HUES48 (cell line): ENCODE measurements at regions not wholly inside any gene's neighbourhood (a gene's known extent, or its start where the extent isn't known, plus 50 kb on each side); places are given as distances from the start of the nearest gene placed in this dataset.
"Not testable (repeated sequence)": the region's sequence is repeated elsewhere in the genome, so short reads cannot be mapped to it uniquely, and the experiment has no call there.

Experiments used
- H3K27ac ChIP-seq: one replicate; pipeline ENCODE4 v1.7.0; 2013; ENCODE audit warnings: low read depth, low read length, inconsistent platforms
- H3K27me3 ChIP-seq: 2 replicates; pipeline ENCODE4 v1.6.1; 2013; ENCODE audit warnings: mild to moderate bottlenecking, low read length; ENCODE audit not compliant: control insufficient read depth, insufficient read depth
- H3K36me3 ChIP-seq: 2 replicates; pipeline ENCODE4 v1.6.1; 2013; ENCODE audit warnings: low read length; ENCODE audit not compliant: control insufficient read depth, insufficient read depth
- H3K4me1 ChIP-seq: 2 replicates; pipeline ENCODE4 v1.6.1; 2013; ENCODE audit warnings: mild to moderate bottlenecking, low read length; ENCODE audit not compliant: control insufficient read depth, insufficient read depth
- H3K4me3 ChIP-seq: 2 replicates; pipeline ENCODE4 v1.5.1; 2013; ENCODE audit warnings: mild to moderate bottlenecking, low read depth, low read length
- H3K9ac ChIP-seq: 2 replicates; pipeline ENCODE4 v1.6.1; 2013; ENCODE audit warnings: mild to moderate bottlenecking, low read depth, low read length, moderate library complexity
- H3K9me3 ChIP-seq: 2 replicates; pipeline ENCODE4 v1.6.1; 2013; ENCODE audit warnings: low read length; ENCODE audit not compliant: control insufficient read depth, insufficient read depth

GRCh38 chr2:150124739-150125138 is 362.7 kb downstream of the RND3 start:
- H3K27ac ChIP-seq: no peak overlapping the region

GRCh38 chr2:150122871-150123613 is 364.4 kb downstream of the RND3 start:
- Histone ChIP-seq H3K27ac (no peak overlapping the region), H3K4me1 (peaks cover 16% of the 10 kb centered on the region), H3K36me3 (no peaks in the 10 kb centered on the region), H3K27me3 (no peaks in the 10 kb centered on the region), H3K9ac (no peak overlapping the region), H3K9me3 (no peaks in the 10 kb centered on the region), H3K4me3 (no peak overlapping the region)

More at GRCh38 chr2:150124739-150125138, 362.7 kb downstream of the RND3 start:
- no peaks in the 10 kb centered on the region for H3K27me3 ChIP-seq
- H3K4me1 ChIP-seq: peaks cover 15% of the 10 kb centered on the region
- H3K9ac ChIP-seq: no peak overlapping the region
- H3K4me3 ChIP-seq: no peak overlapping the region
- no peaks in the 10 kb centered on the region for H3K9me3 ChIP-seq
- H3K36me3 ChIP-seq: no peaks in the 10 kb centered on the region

- Histone ChIP-seq H3K27me3 (no peaks in the 10 kb centered on the region), H3K9ac (no peak overlapping the region), H3K27ac (no peak overlapping the region), H3K4me3 (no peak overlapping the region), H3K9me3 (no peaks in the 10 kb centered on the region), H3K36me3 (no peaks in the 10 kb centered on the region), H3K4me1 (peaks cover 16% of the 10 kb centered on the region)
Measured at GRCh38 chr2:150122156-150122555, 365.3 kb downstream of the RND3 start.

GRCh38 chr2:150120326-150120955 is 367.0 kb downstream of the RND3 start:
- no peaks in the 10 kb centered on the region for H3K36me3 ChIP-seq
- no peaks in the 10 kb centered on the region for H3K9me3 ChIP-seq
- H3K27ac ChIP-seq: peak overlapping the region; percentile 37
- H3K27me3 ChIP-seq: no peaks in the 10 kb centered on the region
- peaks cover 16% of the 10 kb centered on the region for H3K4me1 ChIP-seq
- no peak overlapping the region for H3K4me3 ChIP-seq
- H3K9ac ChIP-seq: no peak overlapping the region

DNA sequence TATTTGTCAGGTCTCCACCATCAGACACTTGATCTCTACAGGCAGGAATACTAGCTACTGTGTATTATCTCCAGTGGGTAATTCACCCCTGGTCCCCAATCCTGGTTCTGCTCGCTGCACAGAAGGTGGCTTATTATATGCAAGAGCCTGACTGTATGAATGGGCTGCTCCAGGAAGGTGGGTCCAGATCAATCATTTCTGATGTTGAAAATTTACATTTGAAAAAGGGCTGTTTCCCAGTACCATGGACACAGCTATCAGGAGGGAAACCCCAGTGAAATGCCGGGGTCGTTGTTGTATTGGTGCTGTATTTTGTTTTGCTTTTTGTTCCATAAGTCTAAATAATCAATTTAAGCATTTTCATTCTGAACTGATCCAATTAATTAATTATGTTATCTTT is 367.6 kb downstream of the RND3 start:
- no peaks in the 10 kb centered on the region for H3K36me3 ChIP-seq
- H3K9ac ChIP-seq: no peak overlapping the region
- peaks cover 16% of the 10 kb centered on the region for H3K4me1 ChIP-seq
- H3K4me3 ChIP-seq: no peak overlapping the region
- peak overlapping the region; percentile 37 for H3K27ac ChIP-seq
- no peaks in the 10 kb centered on the region for H3K27me3 ChIP-seq
- no peaks in the 10 kb centered on the region for H3K9me3 ChIP-seq

DNA sequence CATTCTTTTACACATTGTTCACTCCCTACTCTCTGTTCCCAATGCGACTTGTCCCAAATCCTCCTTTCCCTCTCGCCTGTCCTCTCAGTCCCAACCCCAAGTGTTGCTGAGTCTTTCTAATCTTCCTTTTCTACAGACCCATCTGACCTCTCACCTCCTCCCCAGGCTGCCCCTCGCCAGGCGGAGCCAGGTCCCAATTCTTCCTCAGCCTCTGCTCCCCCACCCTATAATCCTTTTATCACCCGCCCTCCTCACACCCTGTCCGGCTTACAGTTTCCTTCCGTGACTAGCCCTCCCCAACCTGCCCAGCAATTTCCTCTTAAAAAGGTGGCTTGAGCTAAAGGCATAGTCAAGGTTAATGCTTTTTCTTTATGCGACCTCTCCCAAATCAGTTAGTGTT is 373.4 kb downstream of the RND3 start:
- H3K36me3 ChIP-seq, H3K27ac ChIP-seq, H3K27me3 ChIP-seq, H3K4me1 ChIP-seq, H3K9ac ChIP-seq, H3K4me3 ChIP-seq, H3K9me3 ChIP-seq: not testable (repeated sequence)

DNA sequence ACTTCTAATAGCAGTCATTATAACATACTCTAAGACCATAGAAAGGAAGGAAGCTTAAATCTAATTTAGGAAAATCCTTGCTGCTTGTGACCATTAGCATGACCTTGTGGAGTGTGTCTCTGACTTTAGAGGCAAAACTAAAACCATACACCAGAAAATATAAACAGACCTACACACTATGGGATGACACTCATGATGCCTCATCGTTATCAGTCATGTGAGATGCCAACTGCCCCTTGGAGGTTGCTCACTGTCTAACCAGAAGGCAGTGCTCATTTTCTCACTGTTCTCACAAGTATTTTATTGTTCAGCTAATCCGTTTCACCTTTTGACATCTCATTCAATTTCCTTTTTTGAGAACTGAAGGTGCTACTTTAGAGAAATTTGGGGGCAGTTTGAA is 376.9 kb downstream of the RND3 start:
- no peak overlapping the region for H3K9ac ChIP-seq
- H3K9me3 ChIP-seq: no peaks in the 10 kb centered on the region
- H3K27ac ChIP-seq: no peak overlapping the region
- H3K4me1 ChIP-seq: no peaks in the 10 kb centered on the region
- no peaks in the 10 kb centered on the region for H3K27me3 ChIP-seq
- H3K36me3 ChIP-seq: no peaks in the 10 kb centered on the region
- H3K4me3 ChIP-seq: no peak overlapping the region

DNA sequence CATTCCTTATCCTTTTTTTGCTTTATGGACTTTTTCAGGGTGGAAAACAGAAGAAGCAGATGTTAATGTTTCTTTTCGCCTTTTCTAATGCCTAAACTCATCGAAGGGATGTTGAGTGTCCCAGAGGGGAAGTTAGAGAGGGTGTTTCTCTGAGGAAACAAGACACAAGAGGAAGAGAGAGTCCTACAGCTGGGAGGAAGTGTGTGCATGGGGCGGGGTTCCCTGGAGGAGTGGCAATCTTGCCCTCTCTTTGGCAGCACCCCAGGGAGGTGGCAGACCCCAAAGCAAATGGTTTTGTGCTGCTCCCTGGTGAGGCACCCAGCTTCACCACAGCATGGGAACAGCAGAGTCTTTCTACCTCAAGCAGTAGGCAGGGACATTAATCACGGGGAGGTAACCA is 377.6 kb downstream of the RND3 start:
- no peaks in the 10 kb centered on the region for H3K36me3 ChIP-seq
- no peaks in the 10 kb centered on the region for H3K4me1 ChIP-seq
- H3K9me3 ChIP-seq: no peaks in the 10 kb centered on the region
- H3K27ac ChIP-seq: no peak overlapping the region
- no peaks in the 10 kb centered on the region for H3K27me3 ChIP-seq
- no peak overlapping the region for H3K9ac ChIP-seq
- no peak overlapping the region for H3K4me3 ChIP-seq

- Histone ChIP-seq H3K27ac (no peak overlapping the region), H3K27me3 (no peaks in the 10 kb centered on the region), H3K4me3 (no peak overlapping the region), H3K36me3 (no peaks in the 10 kb centered on the region), H3K9ac (no peak overlapping the region), H3K9me3 (no peaks in the 10 kb centered on the region), H3K4me1 (no peaks in the 10 kb centered on the region)
Measured at GRCh38 chr2:150109028-150109427, 378.4 kb downstream of the RND3 start.

DNA sequence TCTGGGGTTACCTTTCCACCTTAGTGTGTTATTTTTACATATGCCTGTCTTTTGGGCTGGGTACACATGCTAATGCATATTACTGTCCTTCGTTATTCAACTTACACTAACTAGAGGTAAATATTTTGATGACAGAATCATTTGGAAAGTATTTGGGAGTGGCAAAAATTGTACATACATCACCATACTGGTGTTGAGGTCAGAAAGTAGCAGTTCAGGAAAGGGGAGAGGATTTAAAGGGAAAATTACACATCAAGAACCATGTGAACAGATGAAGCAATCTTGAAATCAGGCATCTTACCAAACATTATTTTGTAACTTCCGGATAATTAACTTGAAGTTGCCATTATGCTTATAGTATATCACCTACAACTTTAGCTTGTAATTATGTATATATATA is 379.7 kb downstream of the RND3 start:
- H3K36me3 ChIP-seq: no peaks in the 10 kb centered on the region
- H3K27me3 ChIP-seq: no peaks in the 10 kb centered on the region
- H3K4me1 ChIP-seq: no peaks in the 10 kb centered on the region
- no peaks in the 10 kb centered on the region for H3K9me3 ChIP-seq
- no peak overlapping the region for H3K27ac ChIP-seq
- H3K9ac ChIP-seq: no peak overlapping the region
- H3K4me3 ChIP-seq: no peak overlapping the region

GRCh38 chr2:150107170-150107569 is 380.3 kb downstream of the RND3 start:
- no peak overlapping the region for H3K27ac ChIP-seq
- H3K4me3 ChIP-seq: no peak overlapping the region
- no peaks in the 10 kb centered on the region for H3K4me1 ChIP-seq
- no peak overlapping the region for H3K9ac ChIP-seq
- H3K36me3 ChIP-seq: no peaks in the 10 kb centered on the region
- H3K9me3 ChIP-seq: no peaks in the 10 kb centered on the region
- no peaks in the 10 kb centered on the region for H3K27me3 ChIP-seq
